ENCODE measurements at regions not wholly inside any gene's neighbourhood (a gene's known extent, or its start where the extent isn't known, plus 50 kb on each side); places are given as distances from the start of the nearest gene placed in this dataset.

- no peak overlapping the region for H2AFZ ChIP-seq (ENCODE audit: low read length)
- no peaks in the 10 kb centered on the region for H3K9me3 ChIP-seq (ENCODE audit: low read depth, low read length)
- no peaks in the 10 kb centered on the region for H4K20me1 ChIP-seq (ENCODE audit: insufficient read depth, low read length)
- no peak overlapping the region for H3K4me3 ChIP-seq (ENCODE audit: insufficient read depth, low read length)
- DNase-seq (ENCODE audit: insufficient read length, low spot score, missing footprints): no peak
- H3K27me3 ChIP-seq (ENCODE audit: insufficient read depth, low read length): no peaks in the 10 kb centered on the region
- peaks cover 11% of the 10 kb centered on the region for H3K4me1 ChIP-seq (ENCODE audit: insufficient read depth, low read length)
- H3K27ac ChIP-seq (ENCODE audit: low read depth, low read length): peak overlapping the region; percentile 29
- no peaks in the 10 kb centered on the region for H3K79me2 ChIP-seq (ENCODE audit: insufficient read depth, low read length)
- no peak overlapping the region for H3K4me2 ChIP-seq (ENCODE audit: insufficient read depth, low read length)
- H3K36me3 ChIP-seq (ENCODE audit: insufficient read depth, low read length): no peaks in the 10 kb centered on the region
- no peak for TF ChIP-seq CTCF (IDR thresholded peaks at IDR 0.05; ENCODE audit: extremely low read depth, low read depth, low read length)
These were observed 195.4 kb upstream of the FGGY start for GRCh38 chr1:59101518-59101917.

GRCh38 chr1:59103457-59103856, 193.4 kb upstream of the FGGY start:
- Histone ChIP-seq H3K27me3 (ENCODE audit: insufficient read depth, low read length) (no peaks in the 10 kb centered on the region), H3K4me2 (ENCODE audit: insufficient read depth, low read length) (no peak overlapping the region), H2AFZ (ENCODE audit: low read length) (no peak overlapping the region), H3K27ac (ENCODE audit: low read depth, low read length) (no peak overlapping the region), H4K20me1 (ENCODE audit: insufficient read depth, low read length) (no peaks in the 10 kb centered on the region), H3K36me3 (ENCODE audit: insufficient read depth, low read length) (no peaks in the 10 kb centered on the region), H3K79me2 (ENCODE audit: insufficient read depth, low read length) (no peaks in the 10 kb centered on the region), H3K4me1 (ENCODE audit: insufficient read depth, low read length) (peaks cover 15% of the 10 kb centered on the region), H3K4me3 (ENCODE audit: insufficient read depth, low read length) (no peak overlapping the region), H3K9me3 (ENCODE audit: low read depth, low read length) (no peaks in the 10 kb centered on the region)
- DNase-seq (ENCODE audit: insufficient read length, low spot score, missing footprints): no peak
- TF ChIP-seq CTCF (IDR thresholded peaks at IDR 0.05; ENCODE audit: extremely low read depth, low read depth, low read length): no peak

GRCh38 chr1:59104191-59104760, 192.6 kb upstream of the FGGY start:
- no peak overlapping the region for H3K4me3 ChIP-seq (ENCODE audit: insufficient read depth, low read length)
- H2AFZ ChIP-seq (ENCODE audit: low read length): no peak overlapping the region
- H3K4me2 ChIP-seq (ENCODE audit: insufficient read depth, low read length): no peak overlapping the region
- no peaks in the 10 kb centered on the region for H4K20me1 ChIP-seq (ENCODE audit: insufficient read depth, low read length)
- no peaks in the 10 kb centered on the region for H3K79me2 ChIP-seq (ENCODE audit: insufficient read depth, low read length)
- no peak for TF ChIP-seq CTCF (IDR thresholded peaks at IDR 0.05; ENCODE audit: extremely low read depth, low read depth, low read length)
- DNase-seq (ENCODE audit: insufficient read length, low spot score, missing footprints): peak; percentile 58
- peaks cover 15% of the 10 kb centered on the region for H3K4me1 ChIP-seq (ENCODE audit: insufficient read depth, low read length)
- no peaks in the 10 kb centered on the region for H3K36me3 ChIP-seq (ENCODE audit: insufficient read depth, low read length)
- H3K27me3 ChIP-seq (ENCODE audit: insufficient read depth, low read length): no peaks in the 10 kb centered on the region
- no peak overlapping the region for H3K27ac ChIP-seq (ENCODE audit: low read depth, low read length)
- no peaks in the 10 kb centered on the region for H3K9me3 ChIP-seq (ENCODE audit: low read depth, low read length)

- DNase-seq (ENCODE audit: insufficient read length, low spot score, missing footprints): peak; percentile 13
- Histone ChIP-seq H3K4me1 (ENCODE audit: insufficient read depth, low read length) (peaks cover 15% of the 10 kb centered on the region), H3K27ac (ENCODE audit: low read depth, low read length) (peak overlapping the region; percentile 48), H2AFZ (ENCODE audit: low read length) (no peak overlapping the region), H3K36me3 (ENCODE audit: insufficient read depth, low read length) (no peaks in the 10 kb centered on the region), H3K4me3 (ENCODE audit: insufficient read depth, low read length) (no peak overlapping the region), H3K79me2 (ENCODE audit: insufficient read depth, low read length) (no peaks in the 10 kb centered on the region), H3K9me3 (ENCODE audit: low read depth, low read length) (no peaks in the 10 kb centered on the region), H3K4me2 (ENCODE audit: insufficient read depth, low read length) (no peak overlapping the region), H4K20me1 (ENCODE audit: insufficient read depth, low read length) (no peaks in the 10 kb centered on the region), H3K27me3 (ENCODE audit: insufficient read depth, low read length) (no peaks in the 10 kb centered on the region)
- no peak for TF ChIP-seq CTCF (IDR thresholded peaks at IDR 0.05; ENCODE audit: extremely low read depth, low read depth, low read length)
These were observed 191.1 kb upstream of the FGGY start for GRCh38 chr1:59105548-59106507.

Measured in osteoblast (primary cell).